T47D (cell line): ENCODE measurements at regions not wholly inside any gene's neighbourhood (a gene's known extent, or its start where the extent isn't known, plus 50 kb on each side); places are given as distances from the start of the nearest gene placed in this dataset.
"Not testable (repeated sequence)": the region's sequence is repeated elsewhere in the genome, so short reads cannot be mapped to it uniquely, and the experiment has no call there.

Source experiments
- DNase-seq, 2 experiments: peaks; one replicate each; pipeline versions ENCODE4 v3.0.0 to v3.0.0-alpha.2; 2011 to 2012; ENCODE audit warnings: low read depth in 1 of 2, low spot score in 1 of 2
- JUND ChIP-seq: IDR thresholded peaks from 2 replicates; pipeline ENCODE4 v1.6.1; 2012; ENCODE audit warnings: low read depth
- in situ Hi-C: cut with HindIII; loops from 2 replicates; pipeline ENCODE4 v1.10.0; 2016; ENCODE audit warnings: low sequenced_read_pairs, low pct_unique_long_range_greater_than_20kb

- DNase-seq, in situ Hi-C loops: not testable (repeated sequence)
These were observed 64.4 kb downstream of the KLRB1 start for GRCh38 chr12:9543341-9543740.

GRCh38 chr12:9542827-9543226, 64.9 kb downstream of the KLRB1 start:
- in situ Hi-C loops, DNase-seq: not testable (repeated sequence)

- DNase-seq, in situ Hi-C loops: not testable (repeated sequence)
These were observed 91.8 kb downstream of the KLRB1 start for GRCh38 chr12:9515925-9516324.

- DNase-seq, in situ Hi-C loops: not testable (repeated sequence)
These were observed 95.0 kb downstream of the KLRB1 start for GRCh38 chr12:9512695-9513094.

- DNase-seq, in situ Hi-C loops: not testable (repeated sequence)
These were observed 97.2 kb downstream of the KLRB1 start for GRCh38 chr12:9510392-9511011.

DNA sequence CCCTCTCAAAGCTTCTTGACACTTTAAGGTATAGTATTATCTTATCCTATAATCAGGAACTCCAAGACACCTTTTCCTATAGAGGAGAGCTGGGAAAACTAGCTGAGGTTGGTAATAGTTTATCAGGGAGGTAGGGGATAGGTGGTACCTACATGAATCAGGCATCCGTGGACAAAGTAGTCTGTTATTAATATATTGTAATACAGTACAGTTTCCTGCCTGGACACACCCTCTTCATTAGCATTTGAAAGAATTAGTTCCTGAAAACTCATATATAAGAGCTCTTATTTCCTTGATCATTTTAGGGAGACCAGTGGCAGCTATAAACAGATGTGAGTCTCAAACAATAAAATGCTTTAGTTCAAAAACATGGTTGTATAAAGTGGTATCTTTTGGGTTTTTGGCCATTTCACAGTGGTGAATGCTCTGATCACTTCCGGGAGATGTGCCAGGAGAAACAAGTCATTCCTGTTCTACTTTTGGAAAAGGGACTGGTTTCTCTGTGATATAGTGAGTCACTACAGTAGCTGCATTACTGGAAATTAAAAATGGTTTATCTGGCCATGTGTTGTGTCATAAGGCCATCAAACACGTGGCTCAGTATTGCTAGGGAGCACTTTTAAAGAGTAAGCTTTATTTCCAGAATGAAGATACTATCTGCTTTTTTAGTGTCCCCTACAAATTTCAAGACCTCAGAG, 98.1 kb downstream of the KLRB1 start:
- in situ Hi-C loops = no loop called here
- no peak for TF ChIP-seq JUND

DNA sequence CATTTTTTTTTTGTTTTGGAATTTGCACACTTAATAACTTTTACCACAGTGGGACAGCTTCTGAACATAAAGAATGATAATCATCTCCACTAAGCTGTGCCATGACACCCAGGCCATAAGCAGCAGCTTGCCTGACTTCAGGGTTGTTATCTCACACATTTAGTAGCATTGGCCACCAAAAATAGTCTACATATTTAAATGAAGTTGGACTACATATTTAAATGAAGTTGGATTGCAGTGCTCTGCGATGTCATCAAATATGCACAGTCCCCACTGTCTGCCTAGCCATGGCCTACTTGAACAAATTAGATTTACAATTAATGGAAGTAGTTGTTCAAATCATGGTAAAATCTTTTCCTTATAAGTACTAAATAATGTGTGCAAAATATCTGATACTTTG, 101.0 kb downstream of the KLRB1 start:
- DNase-seq = no peak
- no peak for TF ChIP-seq JUND
- in situ Hi-C loops = no loop called here

More for the DNA sequence above, 98.1 kb downstream of the KLRB1 start:
- DNase-seq = no peak

DNA sequence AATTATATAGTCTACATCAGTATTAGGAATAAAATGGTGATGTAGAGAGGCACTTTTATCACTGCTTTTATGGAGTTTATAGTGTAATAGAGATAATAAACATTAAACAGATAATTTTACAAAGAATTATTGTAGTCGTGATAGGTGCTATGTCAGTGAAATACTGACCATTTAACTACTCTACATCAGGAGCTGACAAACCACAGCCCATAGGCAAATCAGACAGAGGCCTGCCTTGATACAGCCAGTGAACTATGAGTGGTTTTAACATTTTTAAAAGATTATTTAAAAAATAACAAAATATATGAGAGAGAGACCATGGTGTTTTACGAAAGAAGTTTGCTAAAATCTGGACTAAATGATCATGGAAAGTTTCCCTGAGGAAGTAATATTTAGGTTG, 104.3 kb downstream of the KLRB1 start:
- in situ Hi-C loops = not testable (repeated sequence)

DNA sequence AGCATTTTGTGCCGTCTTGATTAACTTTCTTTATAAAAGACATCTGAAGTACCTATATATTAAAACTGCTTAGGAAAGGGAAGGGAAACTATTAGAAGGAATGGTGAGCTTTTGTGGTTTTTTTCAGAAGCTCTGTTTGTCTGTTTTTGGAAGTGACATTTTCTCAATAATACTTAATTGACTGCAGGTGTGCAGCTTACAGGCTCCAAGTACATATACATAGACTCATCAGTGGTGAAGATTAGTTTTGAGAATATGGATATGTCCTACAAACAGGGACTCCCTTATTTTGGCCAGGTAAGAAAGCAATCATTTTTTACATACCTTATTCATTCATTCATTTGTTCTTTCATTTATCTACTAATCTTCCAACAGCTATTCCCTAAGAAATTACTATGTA, 104.9 kb downstream of the KLRB1 start:
- in situ Hi-C loops, DNase-seq: not testable (repeated sequence)

More for the DNA sequence above, 104.3 kb downstream of the KLRB1 start:
- DNase-seq = not testable (repeated sequence)

- DNase-seq, in situ Hi-C loops: not testable (repeated sequence)
These were observed 114.4 kb downstream of the KLRB1 start for GRCh38 chr12:9493325-9493724.

- in situ Hi-C loops, DNase-seq: not testable (repeated sequence)
These were observed 126.4 kb downstream of the KLRB1 start for GRCh38 chr12:9481289-9481688.

GRCh38 chr12:9474197-9474596, 133.5 kb downstream of the KLRB1 start:
- DNase-seq, in situ Hi-C loops: not testable (repeated sequence)

DNA sequence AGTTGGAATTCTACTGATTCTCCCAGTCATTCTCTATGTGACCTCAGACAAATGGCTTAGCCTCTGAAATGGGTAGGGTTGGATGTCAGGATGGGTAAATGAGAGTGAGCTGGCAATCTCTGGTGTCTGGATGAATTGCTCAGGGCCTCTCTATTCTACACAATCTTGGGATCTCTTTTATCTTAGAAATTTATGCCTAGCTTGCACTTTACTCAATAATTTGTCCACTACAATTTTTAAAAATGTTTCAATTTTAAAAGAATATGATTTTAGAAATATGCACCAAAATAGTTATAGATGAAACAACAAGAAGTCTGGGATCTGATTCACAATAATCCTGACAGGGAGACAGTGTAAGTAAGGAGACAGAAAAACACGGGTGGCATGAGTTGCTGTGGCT, 134.1 kb downstream of the KLRB1 start:
- in situ Hi-C loops, DNase-seq: not testable (repeated sequence)

- DNase-seq, in situ Hi-C loops: not testable (repeated sequence)
These were observed 136.2 kb downstream of the KLRB1 start for GRCh38 chr12:9471501-9471900.

DNA sequence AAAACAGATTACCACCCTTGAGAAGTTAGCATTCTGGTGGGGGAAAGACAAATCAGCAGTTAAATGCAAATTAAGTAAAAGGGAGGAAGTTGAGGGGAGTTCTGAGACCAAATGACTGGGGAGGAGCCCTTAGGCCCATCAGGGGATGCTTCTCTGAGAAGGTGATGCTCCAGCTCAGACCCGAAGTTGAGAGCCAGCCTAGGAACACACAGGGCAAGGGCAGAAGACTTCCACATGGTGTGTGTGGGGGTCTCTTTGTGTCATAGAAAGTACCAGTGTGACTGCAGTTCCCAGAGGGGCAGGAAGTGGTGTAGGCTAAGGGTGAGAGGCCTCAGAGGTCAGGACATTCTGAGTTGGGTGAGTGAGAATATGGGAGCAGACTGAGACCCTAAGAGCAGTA, 137.3 kb downstream of the KLRB1 start:
- in situ Hi-C loops, DNase-seq: not testable (repeated sequence)

- DNase-seq, in situ Hi-C loops: not testable (repeated sequence)
These were observed 137.8 kb downstream of the KLRB1 start for GRCh38 chr12:9469956-9470355.

DNA sequence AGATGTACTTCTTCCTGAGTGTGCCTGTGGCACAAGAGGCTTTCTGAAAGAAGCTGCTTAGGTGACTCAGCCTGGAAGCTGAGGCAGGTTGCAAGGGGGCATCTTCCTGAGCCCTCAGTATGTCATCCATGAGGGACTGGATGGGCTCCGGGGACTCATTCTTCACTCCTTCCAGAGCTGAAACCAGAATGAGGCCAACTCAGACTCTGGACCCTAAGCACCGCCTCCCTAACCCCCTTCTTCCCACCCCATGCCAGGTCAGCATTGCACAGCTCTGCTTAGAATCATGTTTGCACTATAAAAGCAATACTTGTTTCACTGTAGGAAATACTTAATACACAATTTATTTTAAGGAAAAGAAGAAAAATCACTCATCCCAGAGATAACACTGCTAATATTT, 138.3 kb downstream of the KLRB1 start:
- in situ Hi-C loops, DNase-seq: not testable (repeated sequence)

- DNase-seq, in situ Hi-C loops: not testable (repeated sequence)
These were observed 138.7 kb downstream of the KLRB1 start for GRCh38 chr12:9468998-9469397.

DNA sequence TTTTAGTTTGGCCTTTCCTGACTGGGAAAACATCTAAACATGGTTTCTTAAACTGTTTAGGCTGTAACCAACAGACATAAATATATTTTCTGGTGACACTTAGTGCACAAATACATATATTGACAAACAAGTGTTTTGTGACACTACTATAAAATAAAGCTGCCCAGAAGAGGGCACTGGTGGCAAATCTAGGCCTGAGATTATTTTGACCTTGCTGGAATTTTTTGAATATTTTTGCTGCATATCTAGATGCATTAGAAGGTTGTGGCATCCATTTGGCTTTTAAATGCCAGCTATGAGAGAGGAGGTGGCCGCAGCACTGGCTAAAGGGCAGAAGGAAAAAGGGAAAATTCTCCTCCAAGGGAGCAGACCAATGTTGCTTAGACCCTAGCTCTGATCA, 139.6 kb downstream of the KLRB1 start:
- in situ Hi-C loops, DNase-seq: not testable (repeated sequence)
